NCI-H748 treated with DMSO at 0.1 percent for 48 hours (cell line): ENCODE measurements at regions not wholly inside any gene's neighbourhood (a gene's known extent, or its start where the extent isn't known, plus 50 kb on each side); places are given as distances from the start of the nearest gene placed in this dataset.
"Not testable (repeated sequence)": the region's sequence is repeated elsewhere in the genome, so short reads cannot be mapped to it uniquely, and the experiment has no call there.

Experiments
- DNase-seq: peaks from one replicate; lab custom pipeline; 2025; lab: John Stamatoyannopoulos, UW

- not testable (repeated sequence) for DNase-seq
These were observed 599.0 kb downstream of the TRIML1 start for GRCh38 chr4:188738290-188738689.

- DNase-seq = not testable (repeated sequence)
These were observed 600.9 kb downstream of the TRIML1 start for GRCh38 chr4:188740172-188740571.

GRCh38 chr4:188740791-188741190, 601.5 kb downstream of the TRIML1 start:
- not testable (repeated sequence) for DNase-seq

GRCh38 chr4:188754372-188755002, 615.2 kb downstream of the TRIML1 start:
- no peak for DNase-seq

GRCh38 chr4:188767496-188767895, 628.3 kb downstream of the TRIML1 start:
- no peak for DNase-seq

GRCh38 chr4:188778905-188779304, 639.7 kb downstream of the TRIML1 start:
- DNase-seq = no peak

- DNase-seq = no peak
These were observed 640.3 kb downstream of the TRIML1 start for GRCh38 chr4:188779581-188779980.

- no peak for DNase-seq
These were observed 640.8 kb downstream of the TRIML1 start for GRCh38 chr4:188780028-188780427.

- DNase-seq = no peak
These were observed 641.4 kb downstream of the TRIML1 start for GRCh38 chr4:188780686-188781085.

GRCh38 chr4:188781655-188782054, 642.4 kb downstream of the TRIML1 start:
- no peak for DNase-seq

GRCh38 chr4:188783175-188783574, 643.9 kb downstream of the TRIML1 start:
- no peak for DNase-seq

- no peak for DNase-seq
These were observed 644.4 kb downstream of the TRIML1 start for GRCh38 chr4:188783606-188784160.

- DNase-seq = not testable (repeated sequence)
These were observed 657.4 kb downstream of the TRIML1 start for GRCh38 chr4:188796600-188796999.

- DNase-seq = not testable (repeated sequence)
These were observed 657.8 kb downstream of the TRIML1 start for GRCh38 chr4:188797011-188797410.

- no peak for DNase-seq
These were observed 665.6 kb downstream of the TRIML1 start for GRCh38 chr4:188804861-188805260.

GRCh38 chr4:188811121-188811520, 671.9 kb downstream of the TRIML1 start:
- DNase-seq = no peak

GRCh38 chr4:188812644-188813043, 673.4 kb downstream of the TRIML1 start:
- no peak for DNase-seq

- no peak for DNase-seq
These were observed 679.1 kb downstream of the TRIML1 start for GRCh38 chr4:188818300-188818699.

GRCh38 chr4:188819233-188819632, 680.0 kb downstream of the TRIML1 start:
- DNase-seq = no peak

GRCh38 chr4:188821500-188821899, 682.3 kb downstream of the TRIML1 start:
- DNase-seq = no peak

GRCh38 chr4:188822698-188823097, 683.5 kb downstream of the TRIML1 start:
- DNase-seq = no peak

- no peak for DNase-seq
These were observed 685.3 kb downstream of the TRIML1 start for GRCh38 chr4:188824553-188824952.

- DNase-seq = no peak
These were observed 687.2 kb downstream of the TRIML1 start for GRCh38 chr4:188826393-188826792.

GRCh38 chr4:188839704-188840103, 700.5 kb downstream of the TRIML1 start:
- no peak for DNase-seq
